ENCODE measurements at regions not wholly inside any gene's neighbourhood (a gene's known extent, or its start where the extent isn't known, plus 50 kb on each side); places are given as distances from the start of the nearest gene placed in this dataset.
"Not testable (repeated sequence)": the region's sequence is repeated elsewhere in the genome, so short reads cannot be mapped to it uniquely, and the experiment has no call there.

DNA sequence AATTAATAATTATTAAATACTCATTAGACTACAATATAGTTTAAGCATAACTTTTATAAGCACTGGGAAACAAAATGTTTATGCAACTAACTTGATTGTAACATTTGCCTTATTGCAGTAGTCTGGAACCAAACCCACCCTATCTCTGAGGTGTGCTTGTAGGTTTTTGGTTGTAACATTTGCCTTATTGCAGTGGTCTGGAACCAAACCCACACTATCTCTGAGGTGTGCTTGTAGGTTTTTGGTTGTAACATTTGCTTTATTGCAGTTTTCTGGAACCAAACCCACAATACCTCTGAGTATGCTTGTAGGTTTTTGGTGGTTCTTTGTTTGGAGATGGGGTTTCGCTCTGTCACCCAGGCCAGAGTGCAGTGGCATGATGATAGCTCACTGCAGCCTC lies 1376.4 kb upstream of the DEFB115 start:
- TF ChIP-seq YY1 (IDR thresholded peaks at IDR 0.05); CTCF (IDR thresholded peaks at IDR 0.05; ENCODE audit: low read depth, low read length, missing input control); TAF1 (conservative IDR thresholded peaks at IDR 0.05); RAD21 (IDR thresholded peaks at IDR 0.05); JUND (IDR thresholded peaks at IDR 0.05); ZBTB33 (IDR thresholded peaks at IDR 0.05); REST (IDR thresholded peaks at IDR 0.05); MAX (IDR thresholded peaks at IDR 0.05): not testable (repeated sequence)

Measured in liver (tissue), 3 donors.